Endometrium (tissue), 2 donors: ENCODE measurements at regions not wholly inside any gene's neighbourhood (a gene's known extent, or its start where the extent isn't known, plus 50 kb on each side); places are given as distances from the start of the nearest gene placed in this dataset.

ENCODE experiments used
- FAIRE-seq: peaks from 2 replicates; lab custom pipeline; 2012; peaks lifted over from hg19 to GRCh38; lab: Jason Lieb, UNC
- donor health status: control.
- donor health status: control.

DNA sequence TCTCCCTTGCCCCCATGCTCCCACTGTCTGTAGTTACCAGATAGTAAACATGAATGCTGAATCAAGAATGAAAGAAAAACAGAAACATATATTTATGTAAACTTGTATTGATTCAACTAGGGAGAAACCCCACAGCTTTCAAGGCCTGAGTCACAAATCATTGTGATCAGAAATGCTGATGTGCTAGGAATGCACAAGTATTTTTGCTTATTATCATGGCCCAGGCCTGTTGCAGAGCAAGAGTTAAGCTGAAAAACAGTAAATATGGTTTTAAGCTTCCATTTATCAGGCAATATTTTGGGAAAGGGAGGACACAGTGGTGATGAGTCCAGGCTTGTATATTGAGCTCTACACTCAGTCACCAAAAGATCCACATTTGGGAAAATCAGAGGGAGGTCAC is 669.6 kb downstream of the DIAPH3 start:
- FAIRE-seq, result no peak

DNA sequence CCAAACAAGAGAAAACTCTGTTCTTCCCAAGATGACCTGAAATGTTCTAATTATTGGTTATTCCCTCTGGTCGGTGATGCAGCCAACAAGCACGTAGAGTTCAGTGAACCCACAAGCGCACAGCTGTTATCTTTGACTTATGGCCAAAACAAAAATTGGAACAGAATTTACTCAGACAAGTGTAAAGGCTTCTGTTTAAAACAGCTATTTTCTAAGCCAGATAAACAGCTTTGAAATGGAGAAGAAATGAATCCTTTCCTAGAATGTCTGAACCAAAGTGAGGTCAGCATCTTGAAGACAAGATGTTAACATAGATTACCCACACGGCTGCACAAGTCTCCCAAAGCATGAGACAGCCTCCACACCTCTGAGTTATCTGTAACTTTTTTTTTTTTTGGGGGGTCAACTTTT is 669.2 kb downstream of the DIAPH3 start:
- FAIRE-seq, result peak; percentile 26

DNA sequence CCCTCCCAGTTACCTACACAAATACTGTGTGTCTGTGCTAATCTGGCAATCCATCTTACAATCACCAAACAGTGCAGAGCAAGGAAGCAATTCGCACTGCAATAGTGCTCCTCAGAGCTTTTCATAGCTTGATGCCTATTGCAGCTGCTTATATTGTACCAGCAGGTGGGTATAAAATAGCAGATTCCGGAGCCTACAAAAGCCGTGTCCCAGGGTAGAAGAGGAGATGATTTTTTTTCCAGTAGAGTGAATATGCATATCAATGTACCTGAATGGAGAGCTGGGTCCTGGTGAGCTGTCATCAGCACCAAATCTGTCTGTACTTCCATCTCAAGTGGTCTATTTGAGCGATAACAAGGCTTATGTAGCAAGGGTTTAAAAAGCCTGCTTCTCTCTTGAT is 668.4 kb downstream of the DIAPH3 start:
- FAIRE-seq, result no peak

DNA sequence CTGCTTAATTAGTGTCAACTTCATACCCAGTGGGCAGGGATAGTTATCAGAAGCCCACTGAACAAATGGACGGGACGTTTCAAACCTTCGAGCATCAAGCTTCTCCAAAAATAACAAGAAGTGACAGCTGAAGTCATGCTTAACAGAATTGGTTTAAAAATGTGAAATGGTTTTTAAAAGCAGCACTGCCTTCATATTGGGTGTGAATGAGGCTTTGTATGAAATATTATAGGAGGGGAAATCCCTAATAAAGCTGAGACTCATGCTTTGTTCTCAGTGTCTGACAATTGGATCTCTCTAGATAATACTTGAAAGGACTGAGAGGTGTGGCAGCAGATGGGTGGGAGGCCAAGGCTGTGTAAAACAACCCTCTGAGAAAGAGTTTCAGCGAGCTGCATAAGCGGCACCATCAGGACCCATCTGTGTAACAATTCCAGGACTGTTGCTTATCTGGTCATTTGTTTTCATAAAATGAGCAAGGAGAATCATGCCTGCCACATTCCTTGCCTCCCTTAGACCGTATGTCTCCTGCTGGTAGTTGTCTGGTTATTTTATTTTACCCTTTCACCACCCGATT is 667.7 kb downstream of the DIAPH3 start:
- no peak for FAIRE-seq

DNA sequence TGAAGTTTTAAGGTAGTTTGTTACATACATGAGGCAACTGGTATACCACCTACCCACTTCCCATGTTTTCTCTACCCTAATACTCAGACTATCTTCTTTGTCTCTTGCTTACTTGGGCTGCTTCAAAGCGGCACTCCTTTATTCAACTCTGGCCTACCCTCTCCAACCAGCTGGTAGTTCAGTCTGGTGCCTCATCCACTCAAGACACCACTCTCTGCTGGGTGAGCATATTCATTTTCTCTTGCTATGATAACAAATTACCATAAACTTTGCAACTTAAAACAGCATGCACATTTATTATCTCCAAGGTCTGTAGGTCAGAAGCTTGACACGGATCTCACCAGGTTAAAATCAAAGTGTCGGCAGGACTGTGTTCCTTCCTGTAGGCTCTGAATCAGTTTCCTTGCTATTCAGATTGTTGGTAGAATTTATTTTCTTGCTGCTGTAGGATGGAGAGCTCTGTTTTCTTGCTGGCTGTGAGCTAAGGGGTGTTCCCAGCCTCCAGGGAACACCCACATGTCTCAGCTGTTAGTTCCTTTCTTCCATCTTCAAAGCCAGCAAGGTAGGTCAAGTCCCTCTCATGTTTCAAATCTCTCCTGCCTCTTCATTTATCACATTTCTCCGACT is 666.0 kb downstream of the DIAPH3 start:
- no peak for FAIRE-seq

DNA sequence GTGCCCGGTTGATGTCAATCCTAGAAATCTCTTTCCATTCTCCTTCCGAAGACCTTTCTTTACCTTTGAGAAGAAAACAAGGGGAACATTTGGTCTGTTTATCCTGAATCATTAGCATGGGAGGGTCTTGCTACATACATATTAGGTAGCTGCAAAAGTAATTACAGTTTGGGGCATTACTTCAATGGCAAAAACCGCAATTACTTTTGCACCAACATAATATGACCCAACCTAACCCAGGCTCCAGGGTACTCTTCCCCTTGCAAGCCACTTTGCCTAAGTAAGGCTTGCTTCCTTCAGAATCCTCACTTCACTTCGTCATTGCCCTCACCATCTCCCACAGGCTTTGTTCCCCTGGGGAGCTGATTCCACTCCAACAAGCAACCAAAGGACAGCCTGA is 662.7 kb downstream of the DIAPH3 start:
- FAIRE-seq, result no peak

DNA sequence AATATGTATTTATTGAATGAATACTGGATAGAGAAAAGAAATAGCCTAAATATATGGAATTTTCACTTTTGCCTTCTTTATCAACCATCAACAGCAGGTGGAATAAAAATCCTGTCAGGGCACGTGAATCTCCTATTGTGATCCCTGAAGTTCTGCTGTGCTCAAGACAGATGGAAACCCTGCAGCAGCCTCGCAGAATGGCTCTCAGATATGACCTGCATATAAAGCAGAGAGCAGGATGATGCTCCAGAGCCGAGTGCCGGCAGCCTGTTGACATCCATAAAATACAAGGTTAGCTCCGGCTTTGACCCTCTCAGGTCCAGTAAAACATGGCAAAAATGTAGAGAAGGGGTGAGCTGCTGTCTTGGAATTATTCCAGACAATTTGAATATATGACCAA is 659.3 kb downstream of the DIAPH3 start:
- no peak for FAIRE-seq

DNA sequence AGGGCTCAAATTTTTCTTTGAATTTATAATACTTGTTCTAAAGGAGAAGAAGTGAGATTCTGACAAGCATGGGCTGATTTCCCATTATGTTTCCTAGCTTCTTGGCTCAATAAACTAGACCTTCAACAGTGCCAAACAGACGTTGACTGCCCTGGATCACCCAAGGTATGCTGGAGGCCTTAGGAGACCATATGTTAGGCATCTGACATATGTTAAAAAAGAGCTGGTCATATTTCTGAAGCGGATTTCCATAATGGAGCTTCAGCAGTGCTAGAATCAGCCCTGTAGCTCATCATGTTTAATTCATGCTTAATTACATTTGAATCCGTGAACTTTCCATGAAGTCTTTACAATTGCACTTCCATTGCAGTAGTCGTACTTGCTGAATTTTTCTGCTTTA is 653.3 kb downstream of the DIAPH3 start:
- no peak for FAIRE-seq

DNA sequence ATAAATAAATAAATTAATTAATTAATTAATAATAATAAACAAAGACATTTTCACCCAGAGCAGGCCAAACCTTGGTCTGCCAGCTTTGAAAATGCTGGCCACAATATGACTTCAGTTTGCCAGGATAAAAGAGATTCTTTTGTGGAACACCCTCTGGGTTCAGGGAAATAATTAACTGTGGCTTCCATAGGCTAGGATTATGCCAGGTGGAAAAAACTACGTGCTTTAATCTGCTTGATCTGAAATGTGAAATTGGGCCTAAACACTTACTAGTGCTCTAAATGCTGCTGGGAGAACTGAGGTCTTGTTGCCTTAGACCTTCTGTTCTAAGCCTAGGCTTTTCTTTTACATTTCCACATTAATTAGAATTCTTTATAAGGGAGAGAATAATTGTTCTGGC is 650.0 kb downstream of the DIAPH3 start:
- FAIRE-seq, result no peak

DNA sequence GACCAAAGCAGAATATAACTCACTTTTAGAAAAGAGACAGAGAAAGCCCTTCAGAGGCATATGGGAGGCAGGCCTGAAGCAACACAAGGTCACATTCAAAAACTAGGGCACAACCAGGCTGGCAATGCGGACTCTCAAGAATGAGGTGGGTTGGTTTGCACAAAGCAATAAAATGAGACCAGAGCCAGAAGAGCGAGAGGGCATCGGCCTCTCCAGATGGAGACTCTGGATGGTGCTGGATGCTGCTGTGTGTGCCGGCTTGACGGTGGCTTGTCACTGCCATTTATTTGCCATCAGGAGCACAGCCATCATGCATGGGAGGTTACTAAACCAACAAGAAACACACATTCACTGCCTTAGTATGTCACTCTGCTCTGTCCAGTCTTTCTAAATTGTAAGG is 649.4 kb downstream of the DIAPH3 start:
- FAIRE-seq, result no peak

DNA sequence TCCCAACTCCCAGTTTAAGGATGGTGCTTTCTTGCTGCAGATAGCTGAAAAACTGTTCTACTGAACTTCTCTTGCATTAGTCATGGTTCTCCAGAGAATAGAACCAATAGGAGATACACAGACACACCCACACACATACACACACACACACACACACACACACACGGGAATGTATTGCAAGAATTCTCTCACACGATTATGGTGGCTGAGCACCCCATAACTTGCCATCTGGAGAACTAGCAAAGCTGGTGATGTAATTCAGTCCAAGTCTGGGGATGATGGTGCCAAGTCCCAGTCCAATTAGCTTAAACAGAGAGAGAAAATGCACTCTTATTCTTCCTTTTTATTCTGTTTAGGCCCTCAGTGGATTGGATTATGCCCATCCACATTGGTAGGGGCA is 643.9 kb downstream of the DIAPH3 start:
- no peak for FAIRE-seq

DNA sequence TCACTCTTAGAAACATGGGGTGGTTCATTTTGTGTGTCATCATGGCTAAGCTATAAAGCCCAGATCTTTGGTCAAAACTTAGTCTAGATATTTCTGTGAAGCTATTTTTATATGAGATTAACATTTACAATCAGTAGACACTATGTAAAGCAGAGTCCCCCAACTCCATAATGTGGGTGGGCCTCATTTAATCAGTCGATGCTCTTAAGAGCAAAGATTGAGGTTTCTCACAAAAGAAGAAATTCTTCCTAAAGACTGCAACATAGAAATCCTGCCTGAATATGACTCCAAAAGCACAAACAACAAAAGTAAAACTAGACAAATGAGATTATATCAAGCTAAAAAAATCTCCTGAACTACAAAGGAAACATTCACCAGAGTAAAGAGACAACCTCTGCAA is 642.2 kb downstream of the DIAPH3 start:
- no peak for FAIRE-seq

DNA sequence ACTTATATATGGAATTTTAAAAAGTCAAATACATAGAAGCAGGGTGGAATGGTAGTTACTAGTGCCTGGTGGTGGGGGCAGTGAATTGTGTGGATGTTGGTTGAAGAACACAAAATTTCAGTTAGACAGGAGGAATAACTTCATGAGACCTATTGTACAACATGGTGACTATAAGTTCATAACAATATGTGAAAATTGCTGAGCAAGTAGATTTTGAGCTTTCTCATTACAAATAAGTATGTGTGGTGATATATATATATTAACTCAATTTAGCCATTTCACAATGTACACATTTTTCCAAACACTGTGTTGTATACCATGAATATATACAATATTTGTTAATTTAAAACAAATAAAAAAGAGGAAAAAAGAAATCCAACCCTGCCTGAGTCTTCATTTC is 641.1 kb downstream of the DIAPH3 start:
- FAIRE-seq, result no peak

DNA sequence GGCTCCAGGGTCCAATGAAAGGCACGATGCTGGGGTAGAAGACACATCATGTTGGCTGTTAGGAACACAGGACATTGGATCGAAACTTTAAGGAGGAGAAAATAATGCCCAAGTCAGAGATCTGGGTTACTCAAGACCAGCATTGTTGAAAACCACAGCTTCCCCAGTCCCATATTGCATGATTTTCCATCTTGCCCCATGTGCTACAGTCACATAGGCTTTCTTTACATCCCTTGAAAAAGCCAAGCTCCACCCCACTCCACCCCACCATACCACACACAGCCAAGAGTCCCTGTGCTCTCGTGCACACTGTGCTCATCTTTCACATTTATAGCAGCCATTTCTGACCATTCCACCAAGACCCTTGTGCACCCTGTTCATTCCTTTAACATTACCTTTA is 636.2 kb downstream of the DIAPH3 start:
- FAIRE-seq, result no peak

DNA sequence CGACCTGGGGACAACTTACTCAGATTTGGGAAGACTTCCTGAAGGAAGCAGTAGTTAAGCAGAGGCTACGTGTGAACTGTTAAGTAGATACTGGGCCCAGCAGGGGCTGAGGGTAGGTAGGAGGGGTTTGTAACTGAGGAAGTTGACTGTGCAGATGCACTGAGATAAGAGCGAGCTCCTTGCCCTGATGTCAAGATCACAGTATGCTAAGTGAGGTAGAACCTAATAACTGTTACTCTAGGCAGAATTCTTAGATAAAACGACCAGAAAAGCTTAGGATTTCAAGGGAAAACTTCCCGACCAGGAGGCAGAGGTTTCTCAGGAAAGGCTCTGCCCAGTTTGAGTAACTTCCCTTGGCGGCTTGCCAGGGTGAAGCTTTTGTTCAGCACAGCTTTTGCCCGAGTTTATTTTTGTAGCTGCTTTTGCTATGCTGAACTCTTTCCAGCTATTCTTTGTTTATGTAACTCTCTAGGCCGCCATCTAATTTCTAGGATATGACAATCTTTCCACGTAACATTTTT is 632.1 kb downstream of the DIAPH3 start:
- no peak for FAIRE-seq

DNA sequence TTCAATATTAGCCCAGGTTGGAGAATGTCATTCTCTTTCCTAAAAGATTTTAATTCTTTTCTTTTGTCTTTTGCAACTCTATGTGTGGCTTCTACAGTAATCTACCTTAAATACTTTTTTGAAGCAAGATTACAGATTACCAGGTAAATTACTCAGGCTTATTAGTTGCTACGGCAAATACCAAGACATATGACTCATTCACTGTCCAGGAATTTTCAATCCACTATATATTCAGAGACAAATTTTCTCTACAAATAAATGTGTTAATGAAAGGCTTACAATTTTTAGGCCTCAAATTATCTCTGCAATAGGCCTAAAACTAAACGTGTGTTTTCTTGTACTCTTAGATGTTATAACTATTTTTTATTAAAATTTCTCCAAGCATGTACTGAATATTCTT is 631.3 kb downstream of the DIAPH3 start:
- no peak for FAIRE-seq

DNA sequence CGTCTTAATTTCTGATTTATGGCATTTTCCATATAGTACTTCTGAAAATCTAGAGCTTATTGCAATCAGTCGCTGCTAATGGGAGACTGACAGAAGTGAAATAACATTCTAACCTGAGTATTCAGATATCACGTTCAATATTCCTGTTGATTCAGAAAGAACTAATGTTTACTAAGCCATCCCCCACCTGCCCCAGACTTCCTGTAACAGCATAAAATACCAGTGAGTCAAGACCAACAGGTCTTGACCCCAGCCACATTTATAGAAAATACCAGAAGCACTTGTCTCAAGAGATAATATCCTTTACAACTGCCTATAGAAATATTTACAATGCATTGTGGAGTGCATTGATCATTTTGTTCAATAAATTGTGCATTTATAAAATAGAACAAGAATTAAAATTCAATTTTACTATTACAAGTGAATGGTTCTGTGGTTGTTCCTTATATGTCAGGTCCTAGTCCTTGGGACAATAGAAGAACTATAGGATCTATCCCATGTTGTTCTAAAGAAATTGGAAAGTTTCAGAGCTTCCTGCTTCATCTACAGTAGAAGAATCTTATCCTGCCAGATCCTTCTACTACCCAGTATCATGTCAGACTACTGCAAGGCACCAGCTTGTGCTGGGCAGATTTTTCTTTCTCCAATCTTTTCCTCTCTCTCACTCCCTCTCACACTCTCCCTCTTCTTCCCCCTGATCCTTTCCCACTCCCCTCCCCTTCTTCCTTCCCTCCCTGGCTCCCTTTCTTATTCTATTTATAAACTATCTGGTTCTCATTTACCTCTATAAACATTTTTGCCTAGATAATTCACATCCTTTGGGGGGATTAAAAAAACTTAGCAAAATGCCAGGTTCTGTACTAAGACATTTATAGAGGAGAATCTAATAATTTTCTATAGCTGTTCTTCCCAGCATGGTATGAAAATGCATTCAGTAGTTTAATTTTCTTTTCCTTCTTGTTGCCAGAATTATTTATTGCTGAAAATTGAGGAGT is 629.9 kb downstream of the DIAPH3 start:
- no peak for FAIRE-seq

DNA sequence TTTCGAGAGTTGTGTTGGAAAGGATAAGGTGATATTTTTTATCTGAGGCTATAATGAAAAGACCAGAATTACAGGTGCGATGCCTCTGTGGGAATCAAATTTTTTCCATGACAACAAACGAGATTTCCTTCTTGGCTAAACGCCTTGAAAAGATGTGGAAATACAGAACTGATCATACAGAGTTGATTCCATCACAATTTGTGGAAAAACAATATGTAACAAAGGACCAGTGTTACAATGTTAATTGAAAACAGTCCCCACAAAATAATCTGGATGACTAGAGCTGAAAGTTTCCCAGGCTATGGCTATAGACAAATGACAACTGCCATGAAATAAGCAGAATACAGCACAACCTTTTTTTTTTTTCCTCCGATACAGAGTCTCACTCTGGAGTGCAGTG is 628.9 kb downstream of the DIAPH3 start:
- FAIRE-seq, result no peak

DNA sequence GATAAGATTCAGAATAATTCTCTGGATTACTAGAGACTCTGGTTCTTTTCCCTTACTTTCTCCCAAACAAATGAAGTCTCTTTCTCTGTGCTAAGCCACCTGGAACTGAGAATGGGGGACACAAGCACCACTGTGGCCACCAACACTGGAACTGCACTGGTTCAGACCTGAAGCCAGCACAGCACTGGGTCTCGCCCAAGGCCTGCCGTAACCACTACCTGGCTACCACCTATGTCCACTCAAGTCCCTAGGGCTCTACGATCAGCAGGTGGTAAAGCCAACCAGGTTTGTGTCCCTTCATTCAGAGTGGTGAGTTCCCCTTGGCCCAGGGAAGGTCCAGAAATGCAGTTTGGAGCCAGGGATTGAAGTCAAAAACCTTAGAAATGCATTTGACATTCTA is 626.2 kb downstream of the DIAPH3 start:
- no peak for FAIRE-seq

DNA sequence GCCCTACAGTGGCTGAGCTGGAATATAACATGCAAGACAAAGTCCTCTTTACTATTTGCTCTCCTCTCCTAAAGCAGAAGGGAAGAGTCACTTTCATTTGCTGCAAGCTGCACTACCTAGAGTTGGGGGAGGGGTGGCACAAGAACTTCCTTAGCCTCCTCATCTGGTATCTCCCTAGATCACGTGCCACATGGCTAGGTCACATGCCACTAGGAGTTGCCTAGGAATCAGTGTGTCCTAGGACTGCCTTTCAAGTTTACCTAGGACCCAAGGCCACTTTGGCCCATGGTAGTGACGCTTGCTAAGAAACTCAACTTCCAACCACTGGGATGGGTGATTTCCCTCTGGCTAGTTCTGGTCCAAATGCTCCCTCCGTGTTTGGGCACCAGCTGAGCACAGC is 625.2 kb downstream of the DIAPH3 start:
- no peak for FAIRE-seq

DNA sequence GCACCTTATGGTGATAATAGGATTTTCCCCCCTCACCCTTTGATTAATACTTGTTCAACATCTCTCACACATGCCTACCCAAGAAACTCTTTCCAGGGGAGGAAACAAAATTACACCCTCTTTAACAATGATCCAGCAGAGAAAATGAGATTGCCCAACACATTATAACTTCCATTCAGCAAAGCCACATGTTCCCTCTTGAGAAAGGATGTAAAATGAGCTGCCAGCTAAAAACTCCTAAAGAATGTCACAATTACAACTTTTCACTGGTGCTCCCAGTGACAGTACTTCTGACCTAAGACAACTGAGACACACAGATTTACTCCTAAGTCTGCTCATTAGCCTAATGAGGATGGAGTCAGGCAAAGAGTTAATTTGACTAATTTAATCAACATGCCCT is 621.4 kb downstream of the DIAPH3 start:
- FAIRE-seq, result no peak

DNA sequence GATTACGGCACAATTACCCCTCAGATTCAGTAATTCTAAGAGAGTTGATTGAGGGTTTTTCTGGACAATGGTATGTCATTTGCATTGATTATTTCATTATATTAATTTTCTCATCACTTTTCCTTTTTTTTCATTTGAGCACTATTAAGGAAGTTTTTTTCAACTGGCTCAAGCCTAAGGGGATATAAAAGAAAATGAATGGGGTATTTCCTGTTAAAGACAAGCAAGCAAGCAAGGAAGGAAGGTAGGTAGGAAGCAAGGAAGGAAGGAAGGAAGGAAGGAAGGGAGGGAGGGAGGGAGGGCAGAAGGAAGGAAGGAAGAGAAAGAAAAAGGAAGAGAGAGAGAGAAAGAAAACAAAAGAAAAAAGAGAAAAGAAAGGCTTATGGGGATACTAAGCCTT is 620.3 kb downstream of the DIAPH3 start:
- FAIRE-seq, result no peak

DNA sequence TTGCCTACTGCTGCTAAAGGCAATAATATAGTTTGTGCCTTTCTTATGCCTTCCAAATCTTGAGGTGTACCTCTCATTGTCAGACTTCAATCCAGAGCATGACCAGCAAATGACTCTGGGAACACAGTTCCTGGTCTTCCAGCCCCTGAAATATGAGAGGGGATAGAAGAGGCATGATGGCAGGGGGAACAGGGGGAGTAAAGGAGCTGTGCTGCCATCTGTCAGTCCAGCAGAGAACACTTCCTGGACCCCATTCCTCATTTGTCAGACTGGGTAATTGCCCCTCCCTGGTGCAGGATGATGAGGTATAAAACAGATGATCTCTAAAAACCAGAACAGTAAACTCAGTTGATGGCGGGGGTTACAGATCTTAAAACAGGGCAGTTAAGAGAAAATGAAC is 618.7 kb downstream of the DIAPH3 start:
- FAIRE-seq, result no peak
